ENCODE measurements at regions not wholly inside any gene's neighbourhood (a gene's known extent, or its start where the extent isn't known, plus 50 kb on each side); places are given as distances from the start of the nearest gene placed in this dataset.

DNA sequence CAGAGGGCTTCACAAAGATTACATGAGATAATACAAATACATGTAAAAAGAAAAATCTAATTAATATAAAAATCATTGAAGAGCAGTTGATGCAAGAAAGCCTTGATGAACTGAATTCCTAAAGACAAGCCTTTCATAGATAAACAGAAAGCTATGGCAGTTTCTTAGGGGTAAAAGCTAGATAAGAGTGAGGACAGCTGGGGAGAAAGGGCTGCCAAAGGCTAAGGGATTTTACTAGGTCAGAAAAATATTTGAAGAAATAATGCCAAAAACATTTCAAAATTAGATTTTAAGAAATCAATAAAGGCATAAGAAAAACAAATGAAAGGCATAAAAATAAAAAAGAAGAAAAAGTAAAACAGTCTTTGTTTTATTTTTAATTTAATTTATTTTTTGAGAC, 107.9 kb upstream of the ZNF366 start:
- DNase-seq, result no peak

DNA sequence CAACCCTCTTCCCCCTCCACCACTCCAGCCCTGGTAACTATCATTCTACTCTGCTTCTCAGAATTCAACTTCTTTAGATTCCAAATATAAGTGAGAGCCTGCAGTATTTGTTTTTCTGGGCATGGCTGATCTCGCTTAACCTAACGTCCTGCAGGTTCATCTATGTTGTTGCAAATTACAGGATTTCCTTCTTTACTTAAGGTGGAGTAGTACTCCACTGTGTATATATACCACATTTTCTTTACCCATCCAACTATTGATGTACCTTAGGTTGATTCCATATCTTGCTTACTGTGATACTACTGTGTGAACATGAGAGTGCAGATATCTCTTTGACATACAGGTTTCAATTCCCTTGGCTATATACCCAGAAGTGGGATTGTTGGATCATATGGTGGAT, 106.3 kb upstream of the ZNF366 start:
- DNase-seq, result no peak

DNA sequence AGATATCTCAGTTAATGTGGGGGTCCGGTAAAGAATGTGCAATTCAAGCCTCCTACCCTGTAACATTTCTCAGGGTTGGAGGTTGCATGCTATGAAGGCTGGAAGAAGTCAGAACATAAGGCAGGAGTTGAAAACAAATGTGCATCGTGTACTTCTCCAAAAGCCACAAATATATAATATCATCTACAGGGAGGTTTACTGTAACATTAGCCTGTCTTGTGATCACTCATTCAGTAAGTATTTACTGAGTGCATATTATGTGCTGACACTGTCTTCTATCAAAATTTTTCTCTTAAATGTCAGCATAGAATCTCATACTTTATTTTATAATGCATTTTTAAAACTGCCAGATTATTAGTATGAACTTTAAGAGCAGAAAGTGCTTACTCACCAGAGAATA, 105.6 kb upstream of the ZNF366 start:
- no peak for DNase-seq

DNA sequence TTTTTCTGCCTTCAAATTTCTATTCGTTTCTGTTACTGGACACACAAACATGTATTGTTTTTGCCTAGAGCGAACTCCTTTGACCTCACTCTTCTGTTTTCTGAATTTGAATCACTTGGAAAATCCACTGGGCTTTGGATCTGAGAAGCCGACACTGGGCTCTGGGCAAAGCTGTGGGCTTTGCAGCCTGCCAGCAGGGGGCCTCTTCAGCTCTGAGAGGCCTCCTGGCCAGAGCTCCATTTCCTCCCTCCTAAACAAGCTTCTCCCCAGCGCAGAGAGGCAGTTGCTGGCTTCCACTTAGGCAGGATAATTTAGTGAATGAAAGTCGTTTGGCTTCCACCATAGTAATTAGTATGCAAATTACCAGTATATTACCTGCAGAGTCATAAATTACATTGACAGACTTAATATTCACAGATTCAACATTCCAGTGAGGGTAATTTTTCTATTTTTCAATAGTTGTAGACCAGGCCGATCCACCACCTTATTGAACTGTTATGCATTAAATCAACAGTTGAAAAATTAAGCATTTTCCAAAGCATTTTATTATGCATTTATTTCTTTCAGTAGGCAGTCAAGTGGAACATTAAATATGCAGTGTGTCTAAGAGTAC, 104.0 kb upstream of the ZNF366 start:
- peak; percentile 68 for DNase-seq

DNA sequence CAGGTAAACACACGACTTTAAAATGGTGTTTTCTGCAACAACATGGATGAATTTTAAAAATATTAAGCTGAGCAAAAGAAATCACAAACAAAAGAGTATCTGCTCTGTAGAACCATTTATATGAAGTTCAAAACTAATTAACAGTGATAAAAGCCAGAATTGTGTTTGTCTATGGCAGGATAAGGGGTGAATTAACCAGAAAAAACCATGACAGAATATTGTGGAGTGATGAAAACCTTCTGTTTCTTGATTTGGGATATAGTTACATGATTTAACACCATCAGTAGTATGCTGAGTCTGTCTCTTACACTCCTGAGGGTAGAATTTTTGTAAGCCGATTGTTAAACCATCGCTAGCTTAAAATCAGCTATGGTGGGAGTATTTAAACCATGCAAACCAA, 101.7 kb upstream of the ZNF366 start:
- DNase-seq, result no peak

DNA sequence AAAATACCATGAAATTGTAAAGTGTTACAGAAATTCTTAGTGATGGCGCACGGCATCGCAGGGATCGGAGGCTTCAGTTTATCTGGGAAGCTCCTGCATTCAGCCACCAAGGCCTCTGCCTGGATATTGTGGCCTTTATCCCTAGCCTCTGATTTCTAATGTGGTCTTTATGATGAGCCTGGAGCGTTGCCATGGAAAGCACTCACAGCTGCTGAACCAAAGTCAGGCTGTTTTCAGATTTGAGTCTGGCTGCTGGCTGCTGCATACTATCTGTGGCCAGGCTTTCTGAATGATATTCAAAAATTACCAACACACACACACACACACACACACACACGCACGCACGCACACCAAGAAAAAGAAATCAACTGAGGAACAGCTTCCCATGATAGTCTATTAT, 101.1 kb upstream of the ZNF366 start:
- no peak for DNase-seq

DNA sequence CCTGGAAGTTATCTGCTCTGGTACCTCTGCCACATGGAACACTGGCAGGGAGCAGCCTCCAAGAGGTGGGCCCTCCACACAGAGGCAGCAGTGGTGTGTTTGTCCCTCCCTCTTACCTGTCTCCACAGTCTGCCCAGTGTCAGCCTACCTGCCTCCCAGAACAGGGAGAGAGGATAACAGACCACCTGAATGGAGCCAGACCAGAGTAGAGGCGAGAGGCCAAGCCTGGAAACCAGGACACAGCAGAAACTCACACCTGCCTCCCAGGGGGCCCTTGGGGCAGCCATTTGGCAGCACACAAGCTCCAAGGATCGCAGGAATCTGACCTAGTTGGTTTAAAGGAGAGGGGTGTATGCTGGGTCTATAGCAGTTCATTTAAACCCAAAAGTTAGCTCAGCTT, 100.2 kb upstream of the ZNF366 start:
- DNase-seq, result no peak

DNA sequence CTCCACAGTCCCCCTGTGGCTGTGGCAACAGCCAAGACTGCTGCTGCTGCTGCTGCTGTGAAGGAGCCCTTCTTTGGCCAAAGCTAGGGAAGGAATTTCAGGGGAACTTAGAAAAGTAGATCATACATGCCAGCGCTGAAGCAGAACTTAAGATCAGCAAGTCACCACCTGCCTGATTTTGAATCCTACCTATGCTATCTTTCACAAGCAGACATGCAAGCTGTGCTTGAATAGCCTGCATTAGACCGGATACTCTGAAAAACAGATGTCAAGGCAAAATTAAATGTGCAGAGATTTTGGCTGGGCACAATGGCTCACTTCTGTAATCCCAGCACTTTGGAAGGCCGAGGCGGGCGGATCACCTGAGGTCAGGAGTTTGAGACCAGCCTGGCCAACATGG, 99.3 kb upstream of the ZNF366 start:
- DNase-seq, result no peak

DNA sequence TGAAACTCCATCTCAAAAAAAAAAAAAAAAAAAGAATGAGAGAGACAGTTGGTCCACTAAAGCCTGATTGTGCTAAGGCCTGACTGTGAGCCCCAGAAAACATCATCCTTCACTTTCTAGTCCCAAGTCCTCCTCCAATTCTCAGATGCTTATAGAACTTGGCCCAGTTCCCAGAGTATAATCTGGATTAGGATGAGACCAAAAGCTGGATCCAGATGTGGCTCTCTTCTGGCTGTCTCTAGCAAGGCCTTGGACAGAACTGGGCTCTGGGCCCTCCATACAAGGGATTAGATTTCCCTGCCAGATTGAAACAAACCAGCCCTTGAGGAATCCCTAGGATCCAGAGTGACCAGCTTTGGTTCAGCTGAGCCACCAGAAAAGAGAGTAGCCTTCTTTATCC, 98.4 kb upstream of the ZNF366 start:
- no peak for DNase-seq

DNA sequence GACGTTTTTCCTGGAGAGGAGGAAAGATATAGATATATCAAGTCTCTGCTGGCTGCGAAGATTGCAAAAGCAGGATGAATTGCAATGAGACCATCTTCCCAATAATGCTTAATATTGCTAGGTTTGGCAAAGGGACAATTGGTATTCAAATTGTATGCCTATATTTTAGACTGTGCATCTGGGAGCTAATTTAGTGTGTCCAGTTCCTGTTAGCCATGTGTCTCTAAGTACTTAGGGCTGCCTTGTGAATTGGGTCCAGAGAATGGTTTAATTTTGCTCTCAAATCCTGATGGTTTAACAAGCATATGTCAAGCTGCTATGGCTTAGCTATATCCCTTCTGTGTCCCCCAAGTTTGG, 97.6 kb upstream of the ZNF366 start:
- DNase-seq, result no peak

DNA sequence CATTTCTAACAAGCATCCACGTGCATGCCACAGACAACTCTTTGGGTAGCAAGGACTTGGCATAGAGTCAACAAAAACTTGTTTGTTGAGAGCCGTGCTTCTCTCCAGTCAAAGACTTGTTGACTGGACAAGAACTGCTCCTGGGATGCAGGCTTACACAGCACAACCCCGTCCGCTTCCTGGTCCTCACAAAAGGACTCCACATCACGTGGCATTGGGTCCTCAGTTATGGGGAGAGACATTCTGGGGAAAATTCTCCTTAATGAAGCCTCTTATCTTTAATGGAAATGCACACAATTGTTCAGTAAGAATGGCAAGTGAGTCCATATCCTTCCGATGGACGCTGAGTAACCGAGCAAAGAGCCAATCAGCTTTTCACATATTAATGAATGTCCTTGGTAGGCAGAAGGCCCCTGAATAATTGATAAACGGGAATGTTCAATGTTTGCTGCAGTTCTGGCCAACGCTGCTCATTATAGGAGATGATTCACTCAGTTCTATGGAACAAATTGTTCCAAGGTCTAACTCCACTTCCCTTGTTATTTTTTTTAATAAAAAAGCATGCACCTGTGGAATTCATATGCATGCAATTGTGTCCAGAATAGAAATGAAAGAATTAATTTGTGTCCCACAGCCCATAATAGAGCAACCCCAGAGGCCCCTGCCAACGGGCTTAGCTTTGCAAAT, 97.0 kb upstream of the ZNF366 start:
- no peak for DNase-seq

DNA sequence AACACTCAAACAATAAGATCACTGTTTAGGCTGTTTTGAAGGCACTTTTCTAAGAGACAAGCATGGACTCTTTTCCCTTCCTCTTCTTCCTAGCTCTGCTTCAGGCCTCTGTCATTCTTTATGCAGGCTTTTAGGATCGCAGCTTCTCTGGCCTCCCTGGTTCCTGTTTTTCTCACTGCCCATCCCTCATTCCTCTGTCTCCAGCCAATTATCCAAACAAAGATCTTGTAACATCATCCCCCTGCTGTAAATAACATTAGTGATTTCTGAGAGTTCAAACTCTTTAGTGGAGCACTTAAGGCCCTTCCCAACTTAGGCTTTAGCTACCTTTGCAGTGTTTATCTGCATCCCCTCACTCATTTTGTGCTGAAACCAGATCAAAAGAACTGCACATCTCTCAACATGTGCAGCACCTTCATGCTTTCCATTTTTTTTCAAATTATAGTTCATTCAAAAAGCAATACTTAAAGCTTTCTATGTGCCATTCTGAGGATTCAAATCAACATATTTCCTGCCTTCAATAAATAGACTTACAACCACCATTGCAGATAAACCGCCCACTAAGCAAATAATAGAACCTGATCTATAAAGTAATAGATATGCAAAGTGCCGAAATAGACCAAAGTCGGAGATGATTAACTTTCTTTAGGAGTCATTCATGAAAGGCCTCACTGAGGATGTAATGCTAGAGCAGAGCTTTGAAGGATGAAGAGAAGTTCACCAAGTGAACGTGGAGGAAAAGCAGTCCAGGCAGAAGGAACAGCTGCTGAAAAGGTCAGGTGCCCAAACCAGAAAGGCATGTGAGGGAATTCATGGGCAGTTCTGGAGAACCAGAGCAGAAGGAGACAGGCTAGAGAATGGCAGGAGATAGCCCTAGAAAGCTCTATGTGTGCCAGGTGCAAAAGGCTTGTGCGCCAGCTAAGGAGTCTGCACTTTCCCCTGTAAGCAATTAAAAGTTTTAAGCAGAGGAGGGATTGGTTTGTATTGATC, 95.8 kb upstream of the ZNF366 start:
- DNase-seq, result no peak

DNA sequence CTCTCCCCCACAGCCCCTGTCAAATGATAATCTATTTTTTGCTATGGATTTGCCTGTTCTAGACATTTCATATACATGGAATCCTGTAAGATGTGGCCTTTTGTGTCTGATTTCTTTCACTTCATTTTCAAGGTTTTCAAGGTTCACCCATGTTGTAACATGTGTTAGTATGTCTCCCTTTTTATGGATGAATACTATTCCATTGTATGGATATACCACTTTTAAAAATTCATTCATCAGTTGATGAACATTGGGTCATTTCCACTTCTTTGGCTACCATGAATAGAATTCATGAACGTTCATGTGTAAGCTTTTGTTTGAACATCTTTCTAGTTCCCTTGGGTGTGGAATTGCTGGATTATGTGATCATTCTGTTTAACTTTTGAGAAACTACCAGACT, 94.7 kb upstream of the ZNF366 start:
- no peak for DNase-seq

DNA sequence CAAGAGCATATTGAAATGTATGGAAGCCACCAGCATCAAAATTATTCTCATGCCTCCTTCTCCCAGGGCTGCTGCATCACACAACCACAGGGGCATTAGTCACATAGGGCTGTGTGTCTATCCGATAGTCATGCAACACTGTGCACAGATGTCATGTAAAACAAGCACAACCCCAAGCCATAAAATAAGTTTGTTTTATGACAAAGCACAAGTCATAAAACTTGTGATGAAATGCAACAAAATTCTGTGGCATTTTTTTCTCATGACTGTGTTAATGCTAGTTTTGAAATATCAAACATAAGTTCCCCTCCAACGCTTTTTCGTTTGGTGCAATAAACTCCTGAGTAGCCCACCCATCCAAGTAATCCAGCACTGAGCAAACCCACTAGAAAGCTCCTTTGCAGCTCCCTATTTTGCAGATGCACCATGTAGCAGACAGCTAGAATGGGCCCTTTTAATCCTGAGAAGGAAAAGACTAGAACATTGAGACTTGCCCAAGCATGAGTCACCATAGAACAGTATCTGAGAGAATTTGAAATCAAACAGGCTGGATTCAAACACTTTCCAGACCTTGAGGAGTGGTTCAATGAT, 93.3 kb upstream of the ZNF366 start:
- no peak for DNase-seq

DNA sequence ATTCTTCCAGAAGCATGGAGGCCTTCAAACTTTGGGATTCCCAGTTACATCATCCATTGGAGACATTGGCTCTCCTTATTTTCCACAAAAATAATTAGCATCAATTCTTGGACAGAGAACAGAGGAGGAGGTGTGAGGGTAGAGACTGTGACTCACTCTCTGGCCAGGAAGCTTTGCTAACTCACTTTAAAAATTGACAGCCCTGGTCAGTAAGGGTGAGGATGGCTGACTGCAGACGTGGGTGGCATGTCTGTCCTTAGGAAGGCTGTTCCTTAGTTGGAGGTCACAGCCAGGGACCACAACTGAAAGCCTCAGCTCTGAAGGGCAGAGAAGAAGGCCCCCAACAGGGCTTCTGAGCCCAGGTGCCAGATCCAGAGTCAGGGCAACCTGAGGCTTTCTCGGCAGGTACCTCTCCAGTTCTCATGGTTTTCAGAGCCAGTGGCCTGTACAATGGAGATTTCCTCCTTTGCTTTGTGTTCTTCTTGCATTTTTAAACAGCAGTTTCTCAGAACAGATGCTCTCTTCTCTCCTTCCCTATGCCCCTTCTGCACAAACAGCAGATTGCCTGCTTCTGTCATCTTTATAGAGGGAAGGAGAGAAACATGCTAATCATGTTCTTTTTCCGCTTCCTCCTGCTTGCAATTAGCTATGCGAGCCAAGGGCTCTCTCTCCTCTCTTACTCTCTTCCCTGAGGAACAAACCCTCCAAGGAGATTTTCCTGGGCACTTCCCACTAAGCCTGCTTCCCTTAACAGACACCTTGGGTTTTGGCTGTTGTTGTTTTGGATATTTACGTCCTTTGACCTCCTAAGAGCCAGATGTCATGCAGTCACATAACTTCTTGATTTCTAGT, 92.5 kb upstream of the ZNF366 start:
- DNase-seq, result no peak

DNA sequence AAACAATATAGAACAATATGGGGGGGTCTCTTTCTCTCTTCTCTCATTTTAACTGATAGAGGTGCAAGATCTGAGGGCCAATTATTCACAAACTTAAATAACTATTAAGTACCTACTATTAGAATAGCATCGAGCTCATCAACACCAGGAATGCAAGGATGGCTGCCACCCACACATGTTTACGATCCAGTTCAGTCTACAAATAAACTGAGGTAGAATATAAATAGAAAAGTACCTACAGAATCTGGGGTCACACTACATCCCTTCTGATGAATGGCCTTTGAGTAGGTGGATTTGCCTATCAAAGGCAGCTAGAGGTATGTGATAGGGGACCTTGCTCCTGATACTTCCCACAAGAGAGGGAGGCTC, 91.8 kb upstream of the ZNF366 start:
- DNase-seq, result no peak

DNA sequence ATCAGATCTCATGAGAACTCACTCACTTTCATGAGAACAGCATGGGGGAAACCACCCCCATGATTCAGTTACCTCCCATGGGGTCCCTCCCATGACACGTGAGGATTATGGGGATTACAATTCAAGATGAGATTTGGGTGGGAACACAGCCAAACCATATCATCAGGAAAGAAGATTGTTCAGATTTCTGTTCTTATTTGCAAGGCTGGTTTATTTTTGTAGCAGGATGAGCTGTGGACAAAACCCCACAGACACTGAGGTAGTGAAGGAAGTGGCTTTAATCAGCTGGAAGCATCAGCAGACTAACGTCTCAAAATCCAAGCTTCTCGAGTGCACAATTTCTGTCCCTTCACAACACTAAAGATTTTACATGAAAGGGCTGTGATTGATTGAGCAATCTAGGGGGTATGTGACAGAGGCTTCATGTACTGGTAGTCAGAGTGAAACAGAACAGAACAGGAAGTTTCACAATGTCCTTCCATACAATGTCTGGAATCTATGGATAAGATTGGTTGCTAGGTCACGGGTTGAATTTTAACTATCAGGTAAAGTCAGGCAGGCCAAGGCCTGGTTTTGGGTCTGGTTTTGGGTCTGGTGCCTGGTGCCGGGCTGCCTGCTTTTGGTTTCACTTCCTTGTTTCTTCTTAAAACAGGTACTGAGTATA, 91.3 kb upstream of the ZNF366 start:
- DNase-seq, result no peak

DNA sequence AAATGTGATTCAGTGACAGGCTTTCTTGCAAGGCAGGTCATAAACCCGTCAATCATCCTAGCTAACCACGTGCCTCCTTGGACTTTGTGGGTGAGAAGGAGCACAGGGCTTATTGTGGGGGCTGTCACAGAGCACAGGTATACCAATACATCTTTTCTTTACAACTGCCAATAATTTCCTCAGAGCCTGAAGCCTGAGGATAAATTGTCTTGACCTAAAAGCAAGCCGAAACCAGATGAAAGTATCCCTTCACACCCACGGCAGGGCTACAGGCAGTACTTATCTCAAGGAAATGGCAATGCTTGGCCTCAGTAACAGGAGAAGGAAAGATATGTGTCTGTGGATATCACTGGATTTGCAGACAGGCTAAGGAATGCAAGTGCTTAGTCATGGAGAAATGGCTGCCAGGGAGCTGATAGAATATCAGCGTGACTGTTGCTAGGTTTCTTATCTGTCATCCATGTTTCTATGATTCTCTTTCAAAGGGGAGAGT, 90.3 kb upstream of the ZNF366 start:
- DNase-seq, result no peak

DNA sequence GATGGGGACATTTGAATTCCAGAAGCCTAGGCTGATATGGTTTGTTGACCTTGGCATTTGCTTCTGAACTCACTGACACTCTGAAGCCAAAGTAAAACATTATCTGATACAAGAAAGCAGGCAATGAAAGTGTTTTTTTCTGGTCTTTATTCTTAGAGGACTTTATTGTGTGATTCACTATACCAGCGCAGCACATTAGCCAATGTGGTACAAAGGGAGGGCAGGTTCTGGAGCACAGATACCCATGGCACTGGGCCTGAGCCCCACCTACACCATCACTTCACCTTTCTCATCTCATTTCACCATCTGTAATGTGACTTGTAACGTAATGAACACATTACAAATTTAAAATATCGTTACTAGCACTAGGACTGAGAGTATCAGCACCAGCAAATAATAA, 89.7 kb upstream of the ZNF366 start:
- no peak for DNase-seq

DNA sequence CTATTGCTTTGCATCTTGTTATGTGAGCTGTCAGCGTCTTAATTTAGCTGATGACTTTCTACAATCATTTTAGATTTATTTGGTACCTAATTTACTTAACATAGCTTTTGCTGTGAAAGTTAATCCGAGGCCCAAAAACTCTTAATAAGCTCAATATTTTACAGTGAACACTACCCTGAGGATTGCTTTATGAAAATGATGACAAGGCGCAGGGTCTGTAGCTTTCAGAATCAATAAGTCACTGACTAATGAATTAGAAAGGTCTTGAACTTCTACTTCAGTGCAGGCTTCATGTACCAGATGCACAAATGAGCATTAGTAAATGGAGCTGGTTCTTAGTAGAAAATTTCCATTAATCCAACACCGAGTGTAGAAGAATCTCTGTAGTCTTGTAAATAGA, 81.4 kb upstream of the ZNF366 start:
- DNase-seq, result no peak

DNA sequence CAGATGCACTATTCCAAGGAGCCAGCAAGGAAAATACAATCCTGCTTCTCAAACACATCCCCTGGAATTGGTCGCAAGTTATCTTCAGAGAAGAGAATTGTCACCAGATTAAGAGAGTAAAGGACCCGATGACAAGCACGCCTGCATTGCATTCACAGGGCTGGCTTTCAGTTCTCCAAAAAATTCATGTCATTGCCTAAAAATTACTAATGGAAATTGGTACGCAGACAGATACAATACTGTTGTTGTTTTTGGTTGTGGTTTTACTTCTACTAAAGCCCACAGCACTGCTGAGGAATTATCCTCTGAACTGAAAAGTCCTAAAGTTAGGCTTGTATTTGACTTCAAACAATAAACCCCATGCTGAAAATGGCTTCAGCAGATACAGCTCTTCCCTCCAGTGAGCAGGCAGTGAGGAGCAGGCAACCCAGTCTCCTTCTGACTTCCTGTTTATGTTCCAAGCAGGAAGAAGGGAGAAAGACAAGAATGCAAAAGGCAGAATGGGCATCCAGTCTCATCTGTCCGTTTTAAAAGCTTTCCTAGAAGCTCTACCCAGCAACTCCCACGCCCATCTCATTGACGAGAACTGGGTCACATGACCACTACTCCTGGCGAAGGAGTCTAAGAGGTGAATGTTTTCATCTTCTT, 80.6 kb upstream of the ZNF366 start:
- DNase-seq, result no peak
